HG03354 (cell line): ENCODE measurements at regions not wholly inside any gene's neighbourhood (a gene's known extent, or its start where the extent isn't known, plus 50 kb on each side); places are given as distances from the start of the nearest gene placed in this dataset.
"Not testable (repeated sequence)": the region's sequence is repeated elsewhere in the genome, so short reads cannot be mapped to it uniquely, and the experiment has no call there.

ENCODE experiments used
- ATAC-seq: cut with Tn5 transposase; IDR thresholded peaks from one replicate; pipeline ENCODE4 v1.9.1; 2021; ENCODE audit warnings: mild to moderate bottlenecking; ENCODE audit not compliant: unreplicated experiment, poor library complexity, severe bottlenecking

GRCh38 chr5:44574678-44575077 is 185.5 kb upstream of the FGF10 start:
- ATAC-seq: no peak

GRCh38 chr5:44568519-44568918 is 179.3 kb upstream of the FGF10 start:
- ATAC-seq: no peak

GRCh38 chr5:44565902-44566301 is 176.7 kb upstream of the FGF10 start:
- ATAC-seq: no peak

GRCh38 chr5:44565360-44565759 is 176.1 kb upstream of the FGF10 start:
- ATAC-seq: no peak

- no peak for ATAC-seq
Observed at GRCh38 chr5:44546286-44546685, 157.1 kb upstream of the FGF10 start.

- ATAC-seq: no peak
Observed at GRCh38 chr5:44543511-44543910, 154.3 kb upstream of the FGF10 start.

- no peak for ATAC-seq
Observed at GRCh38 chr5:44542470-44542869, 153.2 kb upstream of the FGF10 start.

GRCh38 chr5:44539602-44539919 is 150.3 kb upstream of the FGF10 start:
- ATAC-seq: no peak

- no peak for ATAC-seq
Observed at GRCh38 chr5:44538797-44539601, 149.8 kb upstream of the FGF10 start.

- peak; percentile 69 for ATAC-seq
Observed at GRCh38 chr5:44536650-44537260, 147.5 kb upstream of the FGF10 start.

GRCh38 chr5:44535621-44536020 is 146.4 kb upstream of the FGF10 start:
- no peak for ATAC-seq

GRCh38 chr5:44532981-44533380 is 143.8 kb upstream of the FGF10 start:
- ATAC-seq: no peak

- ATAC-seq: not testable (repeated sequence)
Observed at GRCh38 chr5:44531756-44532155, 142.5 kb upstream of the FGF10 start.

GRCh38 chr5:44530783-44531182 is 141.6 kb upstream of the FGF10 start:
- not testable (repeated sequence) for ATAC-seq

- ATAC-seq: no peak
Observed at GRCh38 chr5:44511596-44511995, 122.4 kb upstream of the FGF10 start.

- ATAC-seq: no peak
Observed at GRCh38 chr5:44506561-44506960, 117.3 kb upstream of the FGF10 start.

- ATAC-seq: no peak
Observed at GRCh38 chr5:44499381-44499780, 110.2 kb upstream of the FGF10 start.

GRCh38 chr5:44497606-44498005 is 108.4 kb upstream of the FGF10 start:
- ATAC-seq: no peak

GRCh38 chr5:44495280-44495679 is 106.1 kb upstream of the FGF10 start:
- ATAC-seq: no peak

GRCh38 chr5:44489759-44490158 is 100.5 kb upstream of the FGF10 start:
- ATAC-seq: no peak

- no peak for ATAC-seq
Observed at GRCh38 chr5:44486591-44486990, 97.4 kb upstream of the FGF10 start.

GRCh38 chr5:44454002-44454401 is 64.8 kb upstream of the FGF10 start:
- ATAC-seq: no peak
